GM21360 (cell line): ENCODE measurements at regions not wholly inside any gene's neighbourhood (a gene's known extent, or its start where the extent isn't known, plus 50 kb on each side); places are given as distances from the start of the nearest gene placed in this dataset.
"Not testable (repeated sequence)": the region's sequence is repeated elsewhere in the genome, so short reads cannot be mapped to it uniquely, and the experiment has no call there.

Experiments
- ATAC-seq: cut with Tn5 transposase; IDR thresholded peaks from one replicate; pipeline ENCODE4 v1.9.1; 2021; ENCODE audit warnings: mild to moderate bottlenecking, moderate library complexity; ENCODE audit not compliant: unreplicated experiment

- no peak for ATAC-seq
Measured at GRCh38 chr6:16950825-16951495, 150.9 kb upstream of the STMND1 start.

- ATAC-seq, result no peak
Measured at GRCh38 chr6:16950302-16950701, 151.5 kb upstream of the STMND1 start.

- no peak for ATAC-seq
Measured at GRCh38 chr6:16949716-16950115, 152.1 kb upstream of the STMND1 start.

GRCh38 chr6:16948396-16948795 is 153.5 kb upstream of the STMND1 start:
- ATAC-seq, result no peak

- ATAC-seq, result no peak
Measured at GRCh38 chr6:16947375-16948015, 154.4 kb upstream of the STMND1 start.

- no peak for ATAC-seq
Measured at GRCh38 chr6:16944596-16944995, 157.3 kb upstream of the STMND1 start.

GRCh38 chr6:16939839-16940238 is 162.0 kb upstream of the STMND1 start:
- ATAC-seq, result no peak

- no peak for ATAC-seq
Measured at GRCh38 chr6:16939351-16939750, 162.5 kb upstream of the STMND1 start.

- no peak for ATAC-seq
Measured at GRCh38 chr6:16936893-16937292, 165.0 kb upstream of the STMND1 start.

- ATAC-seq, result no peak
Measured at GRCh38 chr6:16933961-16934360, 167.9 kb upstream of the STMND1 start.

GRCh38 chr6:16933532-16933931 is 168.3 kb upstream of the STMND1 start:
- ATAC-seq, result no peak

- ATAC-seq, result no peak
Measured at GRCh38 chr6:16932920-16933319, 168.9 kb upstream of the STMND1 start.

GRCh38 chr6:16931079-16931478 is 169.8 kb upstream of the ATXN1 start:
- not testable (repeated sequence) for ATAC-seq

- no peak for ATAC-seq
Measured at GRCh38 chr6:16930432-16930831, 169.2 kb upstream of the ATXN1 start.

GRCh38 chr6:16929809-16930208 is 168.5 kb upstream of the ATXN1 start:
- no peak for ATAC-seq

GRCh38 chr6:16928387-16928786 is 167.1 kb upstream of the ATXN1 start:
- ATAC-seq, result no peak

GRCh38 chr6:16927205-16927604 is 165.9 kb upstream of the ATXN1 start:
- no peak for ATAC-seq

GRCh38 chr6:16925461-16925860 is 164.2 kb upstream of the ATXN1 start:
- ATAC-seq, result no peak

GRCh38 chr6:16922282-16922681 is 161.0 kb upstream of the ATXN1 start:
- ATAC-seq, result no peak

GRCh38 chr6:16921399-16922110 is 160.3 kb upstream of the ATXN1 start:
- ATAC-seq, result no peak

- no peak for ATAC-seq
Measured at GRCh38 chr6:16918586-16918985, 157.3 kb upstream of the ATXN1 start.

- ATAC-seq, result no peak
Measured at GRCh38 chr6:16914184-16914583, 152.9 kb upstream of the ATXN1 start.
